DND-41 (cell line): ENCODE measurements at regions not wholly inside any gene's neighbourhood (a gene's known extent, or its start where the extent isn't known, plus 50 kb on each side); places are given as distances from the start of the nearest gene placed in this dataset.

Experiments
- ATAC-seq: fragments of 200-7000 bp; cut with Tn5 transposase; 3 replicates; pipeline ENCODE4 v1.9.1; 2021; ENCODE audit warnings: low read depth; ENCODE audit not compliant: insufficient read depth
- DNase-seq: peaks from one replicate; pipeline ENCODE4 v3.0.0-alpha.2; 2020
- H2AFZ ChIP-seq: 2 replicates; pipeline ENCODE4 v1.6.0; 2012; ENCODE audit warnings: low read depth, low read length
- H3K27ac ChIP-seq: 2 replicates; pipeline ENCODE4 v1.5.1; 2012; ENCODE audit warnings: low read length, inconsistent platforms
- H3K27me3 ChIP-seq: fragments of 200-600 bp; sonication (generic); 2 replicates; pipeline ENCODE4 v1.6.0; 2012; ENCODE audit warnings: low read length, mild to moderate bottlenecking, inconsistent platforms; ENCODE audit not compliant: insufficient read depth, poor library complexity
- H3K36me3 ChIP-seq: 2 replicates; pipeline ENCODE4 v1.5.1; 2012; ENCODE audit warnings: low read length, inconsistent platforms; ENCODE audit not compliant: insufficient read depth
- H3K4me1 ChIP-seq: 2 replicates; pipeline ENCODE4 v1.5.1; 2012; ENCODE audit warnings: mild to moderate bottlenecking, low read length; ENCODE audit not compliant: insufficient read depth
- H3K4me2 ChIP-seq: 2 replicates; pipeline ENCODE4 v1.6.0; 2012; ENCODE audit warnings: mild to moderate bottlenecking, moderate library complexity, low read length, inconsistent platforms; ENCODE audit not compliant: insufficient read depth
- H3K4me3 ChIP-seq, 2 experiments: fragments of 200-600 bp in 1 of 2; shearing (Covaris generic) in 1 of 2; 2 replicates each; pipeline ENCODE4 v1.5.1; 2012 to 2016; ENCODE audit warnings: inconsistent platforms in 2 of 2, low read length in 2 of 2, mild to moderate bottlenecking in 2 of 2, low read depth in 1 of 2, moderate library complexity in 1 of 2
- H3K79me2 ChIP-seq: 2 replicates; pipeline ENCODE4 v1.6.0; 2012; ENCODE audit warnings: low read length, inconsistent platforms; ENCODE audit not compliant: insufficient read depth
- H3K9ac ChIP-seq: 2 replicates; pipeline ENCODE4 v1.6.0; 2012; ENCODE audit warnings: low read depth, mild to moderate bottlenecking, inconsistent platforms, low read length, moderate library complexity
- H3K9me3 ChIP-seq: 2 replicates; pipeline ENCODE4 v1.5.1; 2012; ENCODE audit warnings: low read length, moderate library complexity, mild to moderate bottlenecking, inconsistent platforms; ENCODE audit not compliant: insufficient read depth, severe bottlenecking
- H4K20me1 ChIP-seq: 2 replicates; pipeline ENCODE4 v1.6.0; 2012; ENCODE audit warnings: low read length; ENCODE audit not compliant: insufficient read depth
- EZH2 ChIP-seq: IDR thresholded peaks from 3 replicates; pipeline ENCODE4 v1.6.1; 2012; ENCODE audit warnings: borderline replicate concordance, low read depth, mild to moderate bottlenecking, moderate library complexity, low read length, inconsistent platforms; ENCODE audit not compliant: severe bottlenecking
- TF ChIP-seq, protein P1 (sequence below): IDR thresholded peaks from 2 replicates; pipeline ENCODE4 v1.5.1; 2012; ENCODE audit warnings: borderline replicate concordance, low read length, moderate library complexity, mild to moderate bottlenecking; ENCODE audit not compliant: poor library complexity, severe bottlenecking; ENCODE audit errors: extremely low read depth

DNA sequence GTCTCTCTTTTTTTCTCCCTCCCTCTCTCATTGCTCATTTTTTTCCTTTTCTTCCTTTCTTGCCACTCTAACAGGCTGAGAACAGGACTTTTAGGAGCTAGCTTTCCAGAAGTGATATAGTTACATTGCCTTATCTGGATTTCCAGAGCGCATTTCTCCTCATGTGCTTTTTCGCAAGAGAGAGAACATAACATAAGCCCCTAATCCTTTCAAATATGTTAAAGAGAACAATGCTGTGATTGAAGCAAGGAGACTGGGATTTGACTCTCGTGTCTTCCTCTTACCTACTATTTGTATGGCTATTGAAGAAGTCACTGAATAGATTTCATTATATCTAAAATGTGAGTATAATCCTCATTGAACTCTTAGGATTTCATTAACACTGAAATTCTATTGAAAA, 101.2 kb upstream of the PRPS1L1 start:
- no peak overlapping the region for H3K4me3 ChIP-seq
- DNase-seq (no peak), ATAC-seq (no peak)
- H3K4me2 ChIP-seq, result no peak overlapping the region
- no peaks in the 10 kb centered on the region for H4K20me1 ChIP-seq
- TF ChIP-seq, protein P1, sequence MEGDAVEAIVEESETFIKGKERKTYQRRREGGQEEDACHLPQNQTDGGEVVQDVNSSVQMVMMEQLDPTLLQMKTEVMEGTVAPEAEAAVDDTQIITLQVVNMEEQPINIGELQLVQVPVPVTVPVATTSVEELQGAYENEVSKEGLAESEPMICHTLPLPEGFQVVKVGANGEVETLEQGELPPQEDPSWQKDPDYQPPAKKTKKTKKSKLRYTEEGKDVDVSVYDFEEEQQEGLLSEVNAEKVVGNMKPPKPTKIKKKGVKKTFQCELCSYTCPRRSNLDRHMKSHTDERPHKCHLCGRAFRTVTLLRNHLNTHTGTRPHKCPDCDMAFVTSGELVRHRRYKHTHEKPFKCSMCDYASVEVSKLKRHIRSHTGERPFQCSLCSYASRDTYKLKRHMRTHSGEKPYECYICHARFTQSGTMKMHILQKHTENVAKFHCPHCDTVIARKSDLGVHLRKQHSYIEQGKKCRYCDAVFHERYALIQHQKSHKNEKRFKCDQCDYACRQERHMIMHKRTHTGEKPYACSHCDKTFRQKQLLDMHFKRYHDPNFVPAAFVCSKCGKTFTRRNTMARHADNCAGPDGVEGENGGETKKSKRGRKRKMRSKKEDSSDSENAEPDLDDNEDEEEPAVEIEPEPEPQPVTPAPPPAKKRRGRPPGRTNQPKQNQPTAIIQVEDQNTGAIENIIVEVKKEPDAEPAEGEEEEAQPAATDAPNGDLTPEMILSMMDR, result no peak
- TF ChIP-seq EZH2, result no peak
- H2AFZ ChIP-seq, result no peak overlapping the region
- no peaks in the 10 kb centered on the region for H3K27me3 ChIP-seq
- no peaks in the 10 kb centered on the region for H3K36me3 ChIP-seq
- H3K4me1 ChIP-seq, result no peaks in the 10 kb centered on the region
- H3K79me2 ChIP-seq, result no peaks in the 10 kb centered on the region
- no peak overlapping the region for H3K27ac ChIP-seq
- H3K9ac ChIP-seq, result no peak overlapping the region
- H3K9me3 ChIP-seq, result no peaks in the 10 kb centered on the region

DNA sequence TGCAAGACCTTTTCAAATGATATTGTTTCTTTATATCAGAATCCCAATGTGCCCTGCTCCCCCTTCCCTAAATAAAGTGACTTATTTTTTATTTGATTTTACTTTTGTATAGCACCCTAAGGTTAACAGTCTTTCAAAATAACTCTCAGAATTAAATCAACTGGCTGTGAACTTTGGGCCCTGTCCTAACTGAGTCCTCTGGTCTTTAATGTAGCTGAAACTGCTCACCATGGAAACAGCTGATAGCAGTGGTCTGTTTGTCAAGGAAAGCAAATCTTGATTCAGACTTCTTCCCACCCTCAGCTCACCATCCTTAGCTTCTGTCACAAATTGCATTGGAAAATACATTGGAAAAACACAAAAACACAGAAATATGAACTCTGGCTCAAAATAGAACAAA, 105.2 kb upstream of the PRPS1L1 start:
- ATAC-seq, result no peak

DNA sequence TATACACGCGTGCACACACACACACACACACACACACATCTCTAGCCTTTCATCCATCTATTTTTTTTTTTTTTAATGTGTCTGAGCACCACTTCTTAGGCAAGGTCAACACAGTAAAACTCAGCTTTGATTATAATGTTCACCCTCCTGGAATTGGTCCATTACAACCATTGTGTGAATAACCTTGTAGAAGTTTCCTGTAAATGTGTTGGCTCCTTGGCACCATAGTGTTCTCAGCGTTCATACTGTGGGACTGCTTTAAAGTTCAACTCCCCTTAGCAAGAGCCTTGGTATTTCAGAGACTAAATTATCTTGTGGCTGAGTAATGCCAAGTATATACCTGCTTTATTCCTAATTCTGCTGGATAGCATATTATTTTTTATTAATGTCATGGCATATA, 106.3 kb upstream of the PRPS1L1 start:
- no peak overlapping the region for H2AFZ ChIP-seq
- H3K36me3 ChIP-seq, result no peaks in the 10 kb centered on the region
- H3K4me2 ChIP-seq, result no peak overlapping the region
- H3K79me2 ChIP-seq, result no peaks in the 10 kb centered on the region
- no peaks in the 10 kb centered on the region for H4K20me1 ChIP-seq
- H3K9ac ChIP-seq, result no peak overlapping the region
- no peak for DNase-seq
- no peaks in the 10 kb centered on the region for H3K4me1 ChIP-seq
- no peak overlapping the region for H3K4me3 ChIP-seq
- H3K27ac ChIP-seq, result no peak overlapping the region
- H3K9me3 ChIP-seq, result no peaks in the 10 kb centered on the region
- no peak for ATAC-seq
- H3K27me3 ChIP-seq, result no peaks in the 10 kb centered on the region
- no peak for TF ChIP-seq EZH2
- TF ChIP-seq, protein P1, result no peak

More for the DNA sequence above, 105.2 kb upstream of the PRPS1L1 start:
- Histone ChIP-seq H3K9me3 (no peaks in the 10 kb centered on the region), H3K27ac (no peak overlapping the region), H3K27me3 (no peaks in the 10 kb centered on the region), H3K4me3 (no peak overlapping the region), H4K20me1 (no peaks in the 10 kb centered on the region), H3K79me2 (no peaks in the 10 kb centered on the region), H3K36me3 (no peaks in the 10 kb centered on the region), H3K9ac (no peak overlapping the region), H2AFZ (no peak overlapping the region), H3K4me2 (no peak overlapping the region), H3K4me1 (no peaks in the 10 kb centered on the region)
- no peak for DNase-seq
- TF ChIP-seq EZH2, result no peak
- TF ChIP-seq, protein P1, result no peak

DNA sequence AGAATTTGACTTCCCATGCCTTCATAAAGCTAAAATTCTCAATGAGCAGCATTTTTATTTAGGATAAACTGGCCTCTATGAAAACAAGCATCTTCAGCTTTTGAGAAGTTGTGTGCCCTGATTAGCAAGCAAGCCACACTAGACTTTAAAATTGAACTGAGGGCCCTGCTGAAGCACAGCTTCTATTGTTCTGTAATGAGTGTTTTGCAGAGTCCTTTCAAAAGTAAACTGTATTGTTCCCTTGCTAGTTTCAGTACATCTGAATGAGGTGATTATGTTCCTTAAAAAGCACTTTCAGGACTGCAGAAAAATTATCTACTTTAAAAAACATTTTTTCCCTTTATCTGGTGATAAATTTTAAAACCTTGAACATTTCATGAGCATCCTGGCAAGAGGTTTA, 113.3 kb upstream of the PRPS1L1 start:
- Histone ChIP-seq H3K4me2 (no peak overlapping the region), H3K9me3 (no peaks in the 10 kb centered on the region), H3K4me1 (no peaks in the 10 kb centered on the region), H3K9ac (no peak overlapping the region), H3K79me2 (no peaks in the 10 kb centered on the region), H4K20me1 (no peaks in the 10 kb centered on the region), H3K27ac (no peak overlapping the region), H3K36me3 (no peaks in the 10 kb centered on the region), H3K27me3 (no peaks in the 10 kb centered on the region), H2AFZ (no peak overlapping the region), H3K4me3 (no peak overlapping the region)
- DNase-seq (no peak), ATAC-seq (no peak)
- no peak for TF ChIP-seq EZH2
- TF ChIP-seq, protein P1, result no peak
